ENCODE measurements at regions not wholly inside any gene's neighbourhood (a gene's known extent, or its start where the extent isn't known, plus 50 kb on each side); places are given as distances from the start of the nearest gene placed in this dataset.

DNA sequence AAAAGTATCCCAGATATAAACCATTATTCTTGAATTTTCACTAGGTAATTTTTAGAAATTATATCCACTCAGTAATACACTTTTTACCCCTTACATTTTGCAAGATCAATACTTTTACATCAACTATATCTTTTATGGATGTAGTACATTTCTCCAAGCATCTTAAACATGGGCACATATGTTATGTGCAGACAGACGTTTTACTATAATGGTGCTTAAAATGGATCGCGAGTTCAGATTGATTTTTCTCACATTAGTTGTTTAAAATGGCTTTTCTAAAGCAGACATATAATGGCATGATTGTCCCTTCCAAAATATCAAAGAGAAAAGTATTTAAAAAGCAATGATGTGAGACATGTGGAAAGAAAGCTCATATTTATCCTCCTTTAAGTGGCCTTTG lies 786.1 kb downstream of the PDHA2 start:
- H3K4me2 ChIP-seq (ENCODE audit: insufficient read depth, low read length) = no peak overlapping the region
- H3K4me1 ChIP-seq (ENCODE audit: control insufficient read depth, extremely low read depth, insufficient read depth, low read length) = no peaks in the 10 kb centered on the region
- DNase-seq (ENCODE audit: low read depth, low spot score) (no peak), FAIRE-seq (no peak)
- no peak overlapping the region for H2AFZ ChIP-seq (ENCODE audit: low read depth, low read length)
- CTCF ChIA-PET = no interaction called here
- no peaks in the 10 kb centered on the region for H3K9me1 ChIP-seq (replicated peaks; ENCODE audit: control insufficient read depth, extremely low read depth, insufficient read depth, low read length)
- H3K79me2 ChIP-seq (ENCODE audit: control insufficient read depth, insufficient read depth, low read length) = no peaks in the 10 kb centered on the region
- dilution Hi-C loops (cut with MboI; ENCODE audit: extremely low pct_ligation_motif_present, low sequenced_read_pairs) (no loop called here), intact Hi-C loops (cut with micrococcal nuclease) (no loop called here)
- H3K4me3 ChIP-seq (replicated peaks in 1 of 3; ENCODE audit: insufficient read depth in 1 of 3, low read depth in 1 of 3, low read length in 3 of 3) = no peak overlapping the region
- no peaks in the 10 kb centered on the region for H3K9me3 ChIP-seq (replicated peaks; ENCODE audit: control insufficient read depth, insufficient read depth, low read length)
- no peaks in the 10 kb centered on the region for H4K20me1 ChIP-seq (replicated peaks; ENCODE audit: control insufficient read depth, extremely low read depth, insufficient read depth, low read length)
- TF ChIP-seq JUN (IDR thresholded peaks at IDR 0.05; ENCODE audit: borderline replicate concordance, insufficient read depth, insufficient read length, low read depth) = no peak
- TF ChIP-seq, protein P1, sequence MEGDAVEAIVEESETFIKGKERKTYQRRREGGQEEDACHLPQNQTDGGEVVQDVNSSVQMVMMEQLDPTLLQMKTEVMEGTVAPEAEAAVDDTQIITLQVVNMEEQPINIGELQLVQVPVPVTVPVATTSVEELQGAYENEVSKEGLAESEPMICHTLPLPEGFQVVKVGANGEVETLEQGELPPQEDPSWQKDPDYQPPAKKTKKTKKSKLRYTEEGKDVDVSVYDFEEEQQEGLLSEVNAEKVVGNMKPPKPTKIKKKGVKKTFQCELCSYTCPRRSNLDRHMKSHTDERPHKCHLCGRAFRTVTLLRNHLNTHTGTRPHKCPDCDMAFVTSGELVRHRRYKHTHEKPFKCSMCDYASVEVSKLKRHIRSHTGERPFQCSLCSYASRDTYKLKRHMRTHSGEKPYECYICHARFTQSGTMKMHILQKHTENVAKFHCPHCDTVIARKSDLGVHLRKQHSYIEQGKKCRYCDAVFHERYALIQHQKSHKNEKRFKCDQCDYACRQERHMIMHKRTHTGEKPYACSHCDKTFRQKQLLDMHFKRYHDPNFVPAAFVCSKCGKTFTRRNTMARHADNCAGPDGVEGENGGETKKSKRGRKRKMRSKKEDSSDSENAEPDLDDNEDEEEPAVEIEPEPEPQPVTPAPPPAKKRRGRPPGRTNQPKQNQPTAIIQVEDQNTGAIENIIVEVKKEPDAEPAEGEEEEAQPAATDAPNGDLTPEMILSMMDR (IDR thresholded peaks at IDR 0.05; ENCODE audit: extremely low read depth in 1 of 2, insufficient read depth in 1 of 2, low read depth in 1 of 2, low read length in 2 of 2) = no peak
- TF ChIP-seq POLR2AphosphoS5 (IDR thresholded peaks at IDR 0.05; ENCODE audit: insufficient read depth, low read depth, low read length) = no peak
- TF ChIP-seq POLR2A (IDR thresholded peaks at IDR 0.05; ENCODE audit: low read depth, low read length) = no peak
- no peak for TF ChIP-seq GATA2 (IDR thresholded peaks at IDR 0.05; ENCODE audit: insufficient read depth, insufficient read length, low read depth, low read length)
- TF ChIP-seq EZH2 (IDR thresholded peaks at IDR 0.05; ENCODE audit: borderline replicate concordance, low read depth, low read length, severe bottlenecking) = no peak
- TF ChIP-seq, protein P2, sequence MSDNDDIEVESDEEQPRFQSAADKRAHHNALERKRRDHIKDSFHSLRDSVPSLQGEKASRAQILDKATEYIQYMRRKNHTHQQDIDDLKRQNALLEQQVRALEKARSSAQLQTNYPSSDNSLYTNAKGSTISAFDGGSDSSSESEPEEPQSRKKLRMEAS (IDR thresholded peaks at IDR 0.05; ENCODE audit: insufficient read depth, insufficient read length) = no peak
- TF ChIP-seq FOS (IDR thresholded peaks at IDR 0.05; ENCODE audit: borderline replicate concordance, insufficient read depth, low read length) = no peak
- TF ChIP-seq MYC (IDR thresholded peaks at IDR 0.05; ENCODE audit: low read depth, low read length) = no peak
- no TSS peak for BruUV-seq (replicated peaks)
- H3K36me3 ChIP-seq (ENCODE audit: control insufficient read depth in 2 of 2, extremely low read depth in 1 of 2, insufficient read depth in 2 of 2, low read length in 2 of 2) = no peaks in the 10 kb centered on the region
- no peaks in the 10 kb centered on the region for H3K27me3 ChIP-seq (ENCODE audit: control insufficient read depth in 2 of 2, insufficient read depth in 2 of 2, low read length in 2 of 2)
- no peak overlapping the region for H3K27ac ChIP-seq (ENCODE audit: insufficient read depth, low read depth, low read length)
- POLR2A ChIA-PET = no interaction called here
- no peak overlapping the region for H3K9ac ChIP-seq (replicated peaks; ENCODE audit: extremely low read depth, insufficient read depth, low read length)
